Spleen (tissue), 11 donors: ENCODE measurements at regions not wholly inside any gene's neighbourhood (a gene's known extent, or its start where the extent isn't known, plus 50 kb on each side); places are given as distances from the start of the nearest gene placed in this dataset.
"Not testable (repeated sequence)": the region's sequence is repeated elsewhere in the genome, so short reads cannot be mapped to it uniquely, and the experiment has no call there.

Experiments used
- DNase-seq: peaks from one replicate; pipeline ENCODE4 v3.0.0-alpha.2; 2020
- H3K27ac ChIP-seq, 8 donors: fragments of 200-600 bp; sonication (generic) in 7 of 8; 1 replicate in 4 of 8; 2 replicates in 4 of 8; pipeline versions ENCODE4 v1.5.0 to v1.8.0; 2016 to 2021; ENCODE audit warnings: inconsistent platforms in 4 of 8, mild to moderate bottlenecking in 4 of 8, moderate library complexity in 1 of 8
- H3K27me3 ChIP-seq, 7 donors: fragments of 200-600 bp; sonication (generic) in 6 of 7; replicated peaks in 1 of 7; 1 replicate in 4 of 7; 2 replicates in 3 of 7; pipeline versions ENCODE4 v1.5.0 to v1.8.0; 2016 to 2021; ENCODE audit warnings: inconsistent platforms in 3 of 7, mild to moderate bottlenecking in 1 of 7
- H3K36me3 ChIP-seq, 6 donors: fragments of 200-600 bp; sonication (generic) in 5 of 6; 1 replicate in 4 of 6; 2 replicates in 2 of 6; pipeline versions ENCODE4 v1.5.0 to v1.8.0; 2016 to 2021; ENCODE audit warnings: inconsistent platforms in 2 of 6
- H3K4me1 ChIP-seq, 6 donors: fragments of 200-600 bp; sonication (generic) in 5 of 6; 1 replicate in 3 of 6; 2 replicates in 3 of 6; pipeline versions ENCODE4 v1.5.0 to v1.8.0; 2016 to 2021; ENCODE audit warnings: inconsistent platforms in 3 of 6
- H3K4me3 ChIP-seq, 8 donors: fragments of 200-600 bp; sonication (generic) in 7 of 8; 1 replicate in 4 of 8; 2 replicates in 4 of 8; pipeline versions ENCODE4 v1.5.0 to v1.8.0; 2016 to 2021; ENCODE audit warnings: inconsistent platforms in 4 of 8, mild to moderate bottlenecking in 4 of 8, moderate library complexity in 2 of 8
- H3K9me3 ChIP-seq, 8 donors: fragments of 200-600 bp; sonication (generic) in 7 of 8; 1 replicate in 4 of 8; 2 replicates in 4 of 8; pipeline versions ENCODE4 v1.5.0 to v1.8.0; 2016 to 2021; ENCODE audit warnings: inconsistent platforms in 4 of 8
- CTCF ChIP-seq, 11 experiments: fragments of 200-600 bp in 7 of 11; fragments of 450-650 bp in 4 of 11; sonication (generic) in 4 of 11; IDR thresholded peaks in 8 of 11; conservative IDR thresholded peaks in 3 of 11; 1 replicate in 7 of 11; 2 replicates in 4 of 11; pipeline versions ENCODE4 v1.4.0 to v1.8.0; 2016 to 2021; ENCODE audit warnings: antibody characterized with exemption in 11 of 11, inconsistent platforms in 4 of 11, mild to moderate bottlenecking in 1 of 11
- POLR2A ChIP-seq, 3 donors: fragments of 450-650 bp; IDR thresholded peaks; one replicate each; pipeline ENCODE4 v1.5.1; 2017; ENCODE audit warnings: antibody characterized with exemption in 3 of 3, mild to moderate bottlenecking in 1 of 3
- POLR2AphosphoS5 ChIP-seq, 3 donors: sonication (generic); formaldehyde crosslinking; IDR thresholded peaks; one replicate each; pipeline ENCODE4 v1.5.1; 2017; ENCODE audit warnings: antibody characterized with exemption in 3 of 3
- WGBS, 5 donors: extraction: QIAGEN DNeasy Blood & Tissue Kit in 3 of 5; methylation state at CpG; one replicate each; pipeline versions ENCODE4 v1.1.5 to v1.1.7; 2013 to 2018; 5-methylcytosine and 5-hydroxymethylcytosine counted together
- intact Hi-C: fragments of 100-400 bp; cut with DNase I; formaldehyde crosslinking; loops from one replicate; pipeline ENCODE4 v1.15.0; 2023; ENCODE audit warnings: low total_unique reads
- donor health status: healthy with polysubstance abuse.
- donor health status: DM: no; HTN: no; CAD: no; lungs with moderate emphysema.
- donor health status: DM: no; HTN: no; CAD: no.
- donor health status: Bipolar disorder and iron deficiency.
- donor health status: healthy.
- donor health status: DM: no; HTN: no; CAD: no.
- donor health status: DM: yes; HTN: yes; CAD: no.

- Histone ChIP-seq H3K27me3 (no peaks in the 10 kb centered on the region), H3K9me3 (peaks cover 0 to 5% (median 0%) of the 10 kb centered on the region in 8 donors), H3K4me1 (no peaks in the 10 kb centered on the region), H3K27ac (no peak overlapping the region), H3K4me3 (no peak overlapping the region), H3K36me3 (no peaks in the 10 kb centered on the region)
- WGBS, 5 donors: 81 to 94% (median 88%) methylated on average over 5 of the region's 5 CpGs
- TF ChIP-seq POLR2A (IDR thresholded peaks at IDR 0.05) (no peak), CTCF (IDR thresholded peaks at IDR 0.05 in 8 of 11, conservative IDR thresholded peaks at IDR 0.05 in 3 of 11) (no peak), POLR2AphosphoS5 (IDR thresholded peaks at IDR 0.05) (no peak)
- no peak for DNase-seq
- intact Hi-C loops: no loop called here
Measured at GRCh38 chr5:112036206-112036605, 279.2 kb upstream of the NREP start.

- H3K4me3 ChIP-seq: no peak overlapping the region
- H3K36me3 ChIP-seq: no peaks in the 10 kb centered on the region
- intact Hi-C loops: no loop called here
- H3K27ac ChIP-seq: no peak overlapping the region
- no peaks in the 10 kb centered on the region for H3K4me1 ChIP-seq
- TF ChIP-seq CTCF (IDR thresholded peaks at IDR 0.05 in 8 of 11, conservative IDR thresholded peaks at IDR 0.05 in 3 of 11) (no peak), POLR2A (IDR thresholded peaks at IDR 0.05) (no peak), POLR2AphosphoS5 (IDR thresholded peaks at IDR 0.05) (no peak)
- peaks cover 0 to 13% (median 0%) of the 10 kb centered on the region in 8 donors for H3K9me3 ChIP-seq
- H3K27me3 ChIP-seq: no peaks in the 10 kb centered on the region
- no peak for DNase-seq
Measured at GRCh38 chr5:112034421-112034979, 277.5 kb upstream of the NREP start.

GRCh38 chr5:112026879-112027278 is 269.9 kb upstream of the NREP start:
- H3K36me3 ChIP-seq, H3K27me3 ChIP-seq, H3K4me3 ChIP-seq, H3K4me1 ChIP-seq, DNase-seq, intact Hi-C loops, H3K27ac ChIP-seq: not testable (repeated sequence)
- 70 to 96% (median 80%) methylated on average over 3 of the region's 3 CpGs for WGBS, 5 donors
- H3K9me3 ChIP-seq: peaks cover 0 to 11% (median 0%) of the 10 kb centered on the region in 8 donors

GRCh38 chr5:112025757-112026156 is 268.8 kb upstream of the NREP start:
- no peak overlapping the region for H3K27ac ChIP-seq
- intact Hi-C loops: no loop called here
- no peak for DNase-seq
- H3K4me3 ChIP-seq: no peak overlapping the region
- H3K4me1 ChIP-seq: no peaks in the 10 kb centered on the region
- 0 to 42% (median 0%) methylated on average over 1 of the region's 1 CpG for WGBS, 5 donors
- H3K27me3 ChIP-seq: no peaks in the 10 kb centered on the region
- H3K36me3 ChIP-seq: no peaks in the 10 kb centered on the region
- H3K9me3 ChIP-seq: peaks cover 0 to 8% (median 0%) of the 10 kb centered on the region in 8 donors
- no peak for TF ChIP-seq POLR2AphosphoS5 (IDR thresholded peaks at IDR 0.05)
- no peak for TF ChIP-seq POLR2A (IDR thresholded peaks at IDR 0.05)
- no peak for TF ChIP-seq CTCF (IDR thresholded peaks at IDR 0.05 in 8 of 11, conservative IDR thresholded peaks at IDR 0.05 in 3 of 11)

- H3K4me1 ChIP-seq: no peaks in the 10 kb centered on the region
- WGBS, 5 donors: 57 to 72% (median 62%) methylated on average over 2 of the region's 2 CpGs
- TF ChIP-seq CTCF (IDR thresholded peaks at IDR 0.05 in 8 of 11, conservative IDR thresholded peaks at IDR 0.05 in 3 of 11) (no peak), POLR2A (IDR thresholded peaks at IDR 0.05) (no peak), POLR2AphosphoS5 (IDR thresholded peaks at IDR 0.05) (no peak)
- intact Hi-C loops: no loop called here
- no peaks in the 10 kb centered on the region for H3K36me3 ChIP-seq
- DNase-seq: no peak
- H3K27ac ChIP-seq: no peak overlapping the region
- H3K4me3 ChIP-seq: no peak overlapping the region
- no peaks in the 10 kb centered on the region for H3K27me3 ChIP-seq
- H3K9me3 ChIP-seq: no peaks in the 10 kb centered on the region
Measured at GRCh38 chr5:112024769-112025168, 267.8 kb upstream of the NREP start.
